ENCODE measurements at regions not wholly inside any gene's neighbourhood (a gene's known extent, or its start where the extent isn't known, plus 50 kb on each side); places are given as distances from the start of the nearest gene placed in this dataset. TPM values are rescaled to one million over a fixed set of nuclear protein-coding genes. Genes with fewer than 3 reads are reported as not detected.

- no peak for DNase-seq
Observed at GRCh38 chr18:24989760-24990593, 362.0 kb downstream of the ZNF521 start.

- DNase-seq = no peak
Observed at GRCh38 chr18:24990671-24991134, 361.3 kb downstream of the ZNF521 start.

- DNase-seq = no peak
Observed at GRCh38 chr18:24991141-24992060, 360.6 kb downstream of the ZNF521 start.

- no peak for DNase-seq
Observed at GRCh38 chr18:24992491-24992890, 359.5 kb downstream of the ZNF521 start.

- no peak for DNase-seq
Observed at GRCh38 chr18:24993628-24994027, 358.3 kb downstream of the ZNF521 start.

GRCh38 chr18:24995056-24995455 lies 356.9 kb downstream of the ZNF521 start:
- DNase-seq = no peak

GRCh38 chr18:24995755-24996154 lies 356.2 kb downstream of the ZNF521 start:
- DNase-seq = no peak

GRCh38 chr18:24999650-25000267 lies 352.2 kb downstream of the ZNF521 start:
- no peak for DNase-seq

GRCh38 chr18:25001803-25002202 lies 350.2 kb downstream of the ZNF521 start:
- DNase-seq = no peak

GRCh38 chr18:25005541-25006403 lies 346.2 kb downstream of the ZNF521 start:
- DNase-seq = no peak

GRCh38 chr18:25010623-25011374 lies 341.2 kb downstream of the ZNF521 start:
- DNase-seq = no peak

Small RNA genes in the stretch of these regions (small RNA-seq; reads per million reads assigned to genes)
- not detected for gene PPIAP57
